ENCODE measurements at regions not wholly inside any gene's neighbourhood (a gene's known extent, or its start where the extent isn't known, plus 50 kb on each side); places are given as distances from the start of the nearest gene placed in this dataset.

DNA sequence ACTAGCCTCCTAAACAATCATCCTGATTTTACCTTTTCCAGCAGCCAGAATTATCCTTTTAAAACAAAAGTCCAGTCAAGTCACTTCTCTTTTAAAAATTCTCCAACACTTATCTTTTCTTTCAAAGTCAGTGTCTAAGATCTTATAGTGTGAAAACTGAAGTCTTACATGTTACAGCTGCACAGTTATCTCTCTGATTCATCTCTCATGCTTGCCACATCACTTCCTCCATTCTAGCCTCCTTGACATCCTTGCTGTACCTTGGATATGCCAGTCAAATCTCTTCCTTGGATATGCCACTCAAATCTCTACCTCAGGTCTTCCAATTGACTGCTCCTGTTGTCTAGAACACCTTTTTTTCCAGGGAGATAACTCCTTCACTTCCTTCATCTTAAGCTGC, 361.7 kb upstream of the FTMT start:
- TF ChIP-seq, protein P1, sequence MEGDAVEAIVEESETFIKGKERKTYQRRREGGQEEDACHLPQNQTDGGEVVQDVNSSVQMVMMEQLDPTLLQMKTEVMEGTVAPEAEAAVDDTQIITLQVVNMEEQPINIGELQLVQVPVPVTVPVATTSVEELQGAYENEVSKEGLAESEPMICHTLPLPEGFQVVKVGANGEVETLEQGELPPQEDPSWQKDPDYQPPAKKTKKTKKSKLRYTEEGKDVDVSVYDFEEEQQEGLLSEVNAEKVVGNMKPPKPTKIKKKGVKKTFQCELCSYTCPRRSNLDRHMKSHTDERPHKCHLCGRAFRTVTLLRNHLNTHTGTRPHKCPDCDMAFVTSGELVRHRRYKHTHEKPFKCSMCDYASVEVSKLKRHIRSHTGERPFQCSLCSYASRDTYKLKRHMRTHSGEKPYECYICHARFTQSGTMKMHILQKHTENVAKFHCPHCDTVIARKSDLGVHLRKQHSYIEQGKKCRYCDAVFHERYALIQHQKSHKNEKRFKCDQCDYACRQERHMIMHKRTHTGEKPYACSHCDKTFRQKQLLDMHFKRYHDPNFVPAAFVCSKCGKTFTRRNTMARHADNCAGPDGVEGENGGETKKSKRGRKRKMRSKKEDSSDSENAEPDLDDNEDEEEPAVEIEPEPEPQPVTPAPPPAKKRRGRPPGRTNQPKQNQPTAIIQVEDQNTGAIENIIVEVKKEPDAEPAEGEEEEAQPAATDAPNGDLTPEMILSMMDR (conservative IDR thresholded peaks at IDR 0.05; ENCODE audit: low read depth, low read length) = no peak

DNA sequence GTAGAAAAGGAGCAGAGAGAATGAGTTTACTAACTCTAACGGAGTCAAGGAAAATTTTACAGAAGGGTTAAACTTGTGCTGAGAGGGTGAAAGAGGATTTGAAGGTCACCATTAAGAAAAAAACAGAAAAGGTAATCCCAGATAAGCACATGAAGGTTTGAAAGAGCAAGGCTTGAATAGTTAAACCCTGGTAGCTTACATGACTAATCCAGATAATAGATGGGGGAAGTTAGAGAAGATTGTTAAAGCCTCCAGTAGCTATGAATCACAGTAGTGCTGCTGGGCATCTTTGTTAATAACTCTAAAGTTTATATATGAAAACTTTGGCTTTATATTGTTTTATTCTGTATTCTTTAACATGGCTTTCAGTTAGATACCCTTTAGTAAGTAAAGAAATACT, 354.5 kb upstream of the FTMT start:
- H3K4me3 ChIP-seq (ENCODE audit: low read length) = no peak overlapping the region
- peak; percentile 74 for DNase-seq (ENCODE audit: low read depth)
- TF ChIP-seq, protein P1 (conservative IDR thresholded peaks at IDR 0.05; ENCODE audit: low read depth, low read length) = no peak

More for the DNA sequence above, 361.7 kb upstream of the FTMT start:
- no peak for DNase-seq (ENCODE audit: low read depth)
- no peak overlapping the region for H3K4me3 ChIP-seq (ENCODE audit: low read length)

DNA sequence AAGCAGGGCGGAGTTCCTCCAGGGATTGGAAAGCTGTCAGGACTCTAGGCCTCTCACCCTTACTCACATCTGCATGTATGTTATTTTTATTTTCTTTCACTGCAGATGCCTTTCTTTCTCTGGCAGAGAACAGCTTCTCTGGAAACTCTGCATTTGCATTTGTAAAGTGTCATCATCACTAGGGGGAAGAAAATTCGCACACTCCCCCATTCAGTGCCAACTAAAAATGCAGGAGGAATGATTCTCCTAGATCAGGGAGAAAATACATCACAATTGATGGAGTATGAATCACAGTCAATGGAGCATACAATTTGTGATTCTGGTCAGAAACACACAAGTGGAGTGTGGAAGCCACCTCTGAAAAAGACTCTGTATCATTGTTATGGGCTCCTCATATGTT, 351.4 kb upstream of the FTMT start:
- no peak overlapping the region for H3K4me3 ChIP-seq (ENCODE audit: low read length)
- TF ChIP-seq, protein P1 (conservative IDR thresholded peaks at IDR 0.05; ENCODE audit: low read depth, low read length) = no peak
- DNase-seq (ENCODE audit: low read depth) = no peak

DNA sequence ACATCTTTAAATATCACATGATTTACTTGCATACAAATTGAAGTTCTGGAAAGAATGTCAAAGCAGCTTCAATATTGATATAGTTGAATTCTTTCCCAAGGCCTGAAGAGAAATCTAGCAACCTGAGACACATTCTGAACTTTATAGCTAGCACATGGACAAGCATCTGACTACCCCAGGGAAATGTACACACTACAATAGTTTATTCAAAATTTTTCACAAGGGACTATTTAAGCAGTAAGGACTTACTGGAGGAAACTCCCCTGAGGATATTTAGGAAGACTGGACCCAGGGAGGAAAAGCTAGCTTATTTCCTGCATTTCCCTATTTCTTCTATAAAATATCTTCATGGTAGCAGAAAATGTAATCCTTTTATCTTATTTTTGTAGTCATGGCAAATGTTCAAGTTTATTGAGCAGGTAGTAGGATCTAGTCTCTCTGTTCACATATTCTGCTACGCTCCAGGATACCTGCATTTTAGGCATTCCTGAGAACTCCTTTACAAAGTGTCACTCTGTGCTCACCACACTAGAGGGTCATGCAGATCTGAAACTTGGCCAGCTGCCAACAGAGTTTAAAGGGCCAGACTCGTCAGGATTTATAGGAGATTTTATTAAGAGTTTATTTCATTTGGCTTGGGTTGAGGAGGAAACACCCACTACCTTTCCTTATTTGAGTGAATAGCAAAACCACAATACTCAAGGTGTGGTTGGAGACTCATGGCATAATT, 348.4 kb upstream of the FTMT start:
- TF ChIP-seq, protein P1 (conservative IDR thresholded peaks at IDR 0.05; ENCODE audit: low read depth, low read length) = no peak
- DNase-seq (ENCODE audit: low read depth) = peak; percentile 32

DNA sequence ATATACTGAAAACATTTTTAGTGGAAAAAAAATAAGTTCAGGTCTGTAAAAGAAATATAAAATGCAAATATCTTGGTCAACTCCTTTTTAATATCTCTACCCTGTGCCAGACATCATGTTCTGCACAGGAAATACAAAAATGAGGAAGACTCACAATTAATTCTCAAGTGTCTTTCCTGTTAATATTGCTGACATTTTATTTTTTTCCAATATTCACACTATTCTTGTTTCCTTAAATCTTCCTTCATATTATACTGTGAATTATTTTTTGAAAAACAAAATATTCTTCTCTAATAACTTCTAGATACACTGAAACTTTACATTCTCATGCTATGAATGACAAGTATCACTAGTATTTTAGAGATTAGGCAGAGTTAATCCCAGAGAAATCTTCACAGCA, 334.7 kb upstream of the FTMT start:
- no peak overlapping the region for H3K4me3 ChIP-seq (ENCODE audit: low read length)
- no peak for DNase-seq (ENCODE audit: low read depth)
- TF ChIP-seq, protein P1 (conservative IDR thresholded peaks at IDR 0.05; ENCODE audit: low read depth, low read length) = no peak

More for the DNA sequence above, 348.4 kb upstream of the FTMT start:
- H3K4me3 ChIP-seq (ENCODE audit: low read length) = no peak overlapping the region

DNA sequence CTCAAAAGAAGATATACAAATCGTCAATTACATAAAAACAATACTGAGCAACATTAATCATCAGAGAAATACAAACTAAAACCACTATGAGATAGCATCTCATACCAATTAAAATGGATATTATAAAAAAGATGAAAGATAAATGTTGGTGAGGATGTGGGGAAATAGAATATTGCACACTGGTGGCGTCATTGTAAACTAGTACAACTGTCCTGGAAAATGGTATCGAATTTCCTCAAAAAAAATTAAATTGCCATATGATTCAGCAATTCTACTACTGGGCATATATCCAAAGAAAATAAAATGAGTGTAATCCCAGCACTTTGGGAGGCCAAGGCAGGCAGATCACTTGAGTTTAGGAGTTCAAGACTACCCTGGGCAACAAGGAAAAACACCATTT, 326.0 kb upstream of the FTMT start:
- TF ChIP-seq, protein P1 (conservative IDR thresholded peaks at IDR 0.05; ENCODE audit: low read depth, low read length) = no peak
- DNase-seq (ENCODE audit: low read depth) = no peak
- H3K4me3 ChIP-seq (ENCODE audit: low read length) = no peak overlapping the region

DNA sequence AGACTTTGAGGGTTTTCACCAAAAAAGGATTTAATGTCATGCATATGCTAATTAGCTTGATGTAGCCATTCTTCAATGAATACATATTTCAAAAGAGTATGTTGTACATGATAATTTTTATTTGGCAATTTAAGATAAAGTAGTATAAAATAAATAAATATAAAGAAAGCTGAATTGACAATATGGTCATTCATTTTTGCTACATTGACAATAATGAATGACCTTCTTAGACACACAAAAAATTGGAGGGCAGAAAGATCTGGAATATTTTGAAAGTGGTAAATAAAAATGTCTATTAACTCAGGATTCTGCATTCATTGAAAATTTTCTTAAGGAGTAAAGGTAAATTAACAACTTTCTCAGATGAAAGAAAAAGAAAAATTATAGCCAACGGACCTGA, 324.8 kb upstream of the FTMT start:
- H3K4me3 ChIP-seq (ENCODE audit: low read length) = no peak overlapping the region
- DNase-seq (ENCODE audit: low read depth) = no peak
- TF ChIP-seq, protein P1 (conservative IDR thresholded peaks at IDR 0.05; ENCODE audit: low read depth, low read length) = no peak
